Ovary (tissue), 7 donors: ENCODE measurements at regions not wholly inside any gene's neighbourhood (a gene's known extent, or its start where the extent isn't known, plus 50 kb on each side); places are given as distances from the start of the nearest gene placed in this dataset.

Experiments
- DNase-seq, 5 donors: peaks; one replicate each; pipeline ENCODE4 v3.0.0-alpha.2; 2019 to 2020
- H3K27ac ChIP-seq, 2 donors: fragments of 200-600 bp; one replicate each; pipeline versions ENCODE4 v1.5.1 to v1.8.0; 2019 to 2022
- H3K27me3 ChIP-seq: fragments of 200-600 bp; one replicate; pipeline ENCODE4 v1.8.0; 2022
- H3K36me3 ChIP-seq: fragments of 200-600 bp; sonication (generic); one replicate; pipeline ENCODE4 v1.5.1; 2019
- H3K4me1 ChIP-seq: one replicate; pipeline ENCODE4 v1.8.1; 2013; ENCODE audit warnings: mild to moderate bottlenecking, moderate library complexity; ENCODE audit not compliant: insufficient read depth
- H3K4me3 ChIP-seq: fragments of 200-600 bp; sonication (generic); one replicate; pipeline ENCODE4 v1.5.1; 2017
- H3K9me3 ChIP-seq, 2 donors: fragments of 200-600 bp in 1 of 2; sonication (generic) in 1 of 2; one replicate each; pipeline versions ENCODE4 v1.5.1 to v1.8.1; 2013 to 2019; ENCODE audit warnings: mild to moderate bottlenecking in 1 of 2, moderate library complexity in 1 of 2
- EP300 ChIP-seq: sonication (generic); formaldehyde crosslinking; IDR thresholded peaks from one replicate; pipeline ENCODE4 v1.6.1; 2017; ENCODE audit warnings: antibody characterized with exemption
- POLR2A ChIP-seq: fragments of 450-650 bp; IDR thresholded peaks from one replicate; pipeline ENCODE4 v1.6.1; 2017; ENCODE audit warnings: antibody characterized with exemption, mild to moderate bottlenecking, moderate library complexity
- WGBS, 3 donors: extraction: QIAGEN DNeasy Blood & Tissue Kit in 1 of 3; methylation state at CpG; one replicate each; pipeline versions ENCODE4 v1.1.5 to v1.1.7; 2013 to 2017; 5-methylcytosine and 5-hydroxymethylcytosine counted together
- intact Hi-C, 4 donors: fragments of 100-400 bp; cut with DNase I; formaldehyde crosslinking; loops; one replicate each; pipeline versions ENCODE4 v1.11.0 to v1.15.1; 2022 to 2023
- TF ChIP-seq, protein P1 (sequence below), 3 donors: fragments of 450-650 bp in 2 of 3; fragments of 200-600 bp in 1 of 3; IDR thresholded peaks; one replicate each; pipeline versions ENCODE4 v1.5.1 to v1.8.0; 2016 to 2022; ENCODE audit warnings: antibody characterized with exemption in 3 of 3, mild to moderate bottlenecking in 1 of 3
- donor health status: DM: no; HTN: no; CAD: no; lungs with moderate emphysema.
- donor health status: DM: no; HTN: no; CAD: no.
- donor health status: Bipolar disorder and iron deficiency.
- donor health status: DM: no; HTN: no; CAD: no.
- donor health status: DM: yes; HTN: yes; CAD: no.

GRCh38 chr3:160157321-160157720 is 67.9 kb upstream of the C3orf80 start:
- H3K27ac ChIP-seq = no peak overlapping the region
- WGBS, 3 donors = 81 to 88% (median 88%) methylated on average over 1 of the region's 1 CpG
- H3K9me3 ChIP-seq = no peaks in the 10 kb centered on the region
- no peaks in the 10 kb centered on the region for H3K36me3 ChIP-seq
- H3K4me3 ChIP-seq = no peak overlapping the region
- intact Hi-C loops = no loop called here
- DNase-seq = no peak
- no peaks in the 10 kb centered on the region for H3K4me1 ChIP-seq
- TF ChIP-seq POLR2A = no peak
- TF ChIP-seq, protein P1, sequence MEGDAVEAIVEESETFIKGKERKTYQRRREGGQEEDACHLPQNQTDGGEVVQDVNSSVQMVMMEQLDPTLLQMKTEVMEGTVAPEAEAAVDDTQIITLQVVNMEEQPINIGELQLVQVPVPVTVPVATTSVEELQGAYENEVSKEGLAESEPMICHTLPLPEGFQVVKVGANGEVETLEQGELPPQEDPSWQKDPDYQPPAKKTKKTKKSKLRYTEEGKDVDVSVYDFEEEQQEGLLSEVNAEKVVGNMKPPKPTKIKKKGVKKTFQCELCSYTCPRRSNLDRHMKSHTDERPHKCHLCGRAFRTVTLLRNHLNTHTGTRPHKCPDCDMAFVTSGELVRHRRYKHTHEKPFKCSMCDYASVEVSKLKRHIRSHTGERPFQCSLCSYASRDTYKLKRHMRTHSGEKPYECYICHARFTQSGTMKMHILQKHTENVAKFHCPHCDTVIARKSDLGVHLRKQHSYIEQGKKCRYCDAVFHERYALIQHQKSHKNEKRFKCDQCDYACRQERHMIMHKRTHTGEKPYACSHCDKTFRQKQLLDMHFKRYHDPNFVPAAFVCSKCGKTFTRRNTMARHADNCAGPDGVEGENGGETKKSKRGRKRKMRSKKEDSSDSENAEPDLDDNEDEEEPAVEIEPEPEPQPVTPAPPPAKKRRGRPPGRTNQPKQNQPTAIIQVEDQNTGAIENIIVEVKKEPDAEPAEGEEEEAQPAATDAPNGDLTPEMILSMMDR (IDR thresholded peaks at IDR 0.05) = no peak
- TF ChIP-seq EP300 = no peak
- H3K27me3 ChIP-seq = no peaks in the 10 kb centered on the region

GRCh38 chr3:160159341-160159740 is 65.9 kb upstream of the C3orf80 start:
- TF ChIP-seq, protein P1 (IDR thresholded peaks at IDR 0.05) = no peak
- no peak for TF ChIP-seq POLR2A
- no peak for TF ChIP-seq EP300
- WGBS, 3 donors = 77 to 93% (median 90%) methylated on average over 2 of the region's 2 CpGs

GRCh38 chr3:160159806-160160205 is 65.4 kb upstream of the C3orf80 start:
- no peak for DNase-seq
- 89 to 90% (median 90%) methylated on average over 3 of the region's 3 CpGs for WGBS, 3 donors
- intact Hi-C loops = loop anchor here in 3 of 4 donors (5.0 to 10.0 kb wide), 3 partner anchors 187 to 257 kb away; no protein-coding TSS in a partner anchor
- Histone ChIP-seq H3K27me3 (no peaks in the 10 kb centered on the region), H3K4me3 (no peak overlapping the region), H3K9me3 (no peaks in the 10 kb centered on the region), H3K36me3 (no peaks in the 10 kb centered on the region), H3K27ac (no peak overlapping the region), H3K4me1 (no peaks in the 10 kb centered on the region)
- TF ChIP-seq, protein P1 (IDR thresholded peaks at IDR 0.05) = no peak
- TF ChIP-seq POLR2A = no peak
- no peak for TF ChIP-seq EP300

More at GRCh38 chr3:160159341-160159740, 65.9 kb upstream of the C3orf80 start:
- DNase-seq = no peak
- Histone ChIP-seq H3K27ac (no peak overlapping the region), H3K9me3 (no peaks in the 10 kb centered on the region), H3K27me3 (no peaks in the 10 kb centered on the region), H3K4me1 (no peaks in the 10 kb centered on the region), H3K4me3 (no peak overlapping the region), H3K36me3 (no peaks in the 10 kb centered on the region)
- intact Hi-C loops = no loop called here

DNA sequence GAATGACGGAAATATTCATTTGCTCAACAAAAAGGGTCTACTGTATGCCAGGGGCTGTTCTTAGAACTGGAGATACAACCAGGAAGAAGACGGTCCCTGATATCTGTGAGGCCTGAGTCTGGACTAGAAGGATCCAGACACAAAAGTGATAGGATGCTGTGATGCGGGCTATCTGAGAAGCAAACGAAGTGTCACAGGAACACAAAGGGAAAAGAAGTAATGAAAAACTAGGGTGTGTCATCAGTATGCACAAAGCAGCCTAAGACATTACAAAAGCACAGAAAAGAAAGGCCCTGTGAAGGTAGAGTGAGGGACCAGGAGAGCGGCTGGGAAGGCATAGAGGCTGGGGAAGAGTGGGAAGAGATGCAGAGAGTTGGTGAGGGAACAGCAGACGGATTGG is 63.3 kb upstream of the C3orf80 start:
- Histone ChIP-seq H3K4me3 (no peak overlapping the region), H3K36me3 (no peaks in the 10 kb centered on the region), H3K9me3 (no peaks in the 10 kb centered on the region), H3K27me3 (no peaks in the 10 kb centered on the region), H3K4me1 (no peaks in the 10 kb centered on the region), H3K27ac (no peak overlapping the region)
- DNase-seq = no peak
- intact Hi-C loops = loop anchor here in 3 of 4 donors (5.0 to 10.0 kb wide), 3 partner anchors 185 to 255 kb away; no protein-coding TSS in a partner anchor
- TF ChIP-seq POLR2A = no peak
- TF ChIP-seq, protein P1 (IDR thresholded peaks at IDR 0.05) = no peak
- no peak for TF ChIP-seq EP300
- WGBS, 3 donors = 87 to 91% (median 89%) methylated on average over 6 of the region's 6 CpGs
